GM21515 (cell line): ENCODE measurements at regions not wholly inside any gene's neighbourhood (a gene's known extent, or its start where the extent isn't known, plus 50 kb on each side); places are given as distances from the start of the nearest gene placed in this dataset.
"Not testable (repeated sequence)": the region's sequence is repeated elsewhere in the genome, so short reads cannot be mapped to it uniquely, and the experiment has no call there.

Experiments used
- ATAC-seq: cut with Tn5 transposase; IDR thresholded peaks from one replicate; pipeline ENCODE4 v1.9.1; 2021; ENCODE audit not compliant: unreplicated experiment

DNA sequence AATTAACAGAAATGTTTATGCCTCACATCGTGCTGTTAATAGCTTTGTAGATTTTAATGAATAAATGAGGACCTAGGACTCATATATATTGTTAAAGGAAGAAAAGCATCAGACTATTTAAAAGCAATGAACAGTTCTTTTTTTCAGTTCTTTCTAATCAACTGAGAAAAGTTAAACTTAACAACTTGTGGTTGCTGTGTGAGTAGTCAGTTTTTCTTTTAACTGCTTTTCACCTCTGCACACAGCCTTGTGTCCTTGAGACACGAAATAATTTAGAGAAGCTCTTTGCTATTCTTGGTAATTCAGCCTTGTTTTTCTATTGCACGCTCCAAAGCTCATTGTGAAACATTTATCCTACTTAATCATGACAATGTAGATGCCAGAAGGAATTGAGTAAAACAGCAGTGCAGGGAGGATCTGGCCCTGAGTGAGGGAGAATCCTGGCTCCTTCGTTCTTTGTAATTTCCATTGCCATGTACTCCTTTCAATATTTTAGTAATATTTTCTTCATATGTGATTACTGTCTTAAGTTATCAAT lies 499.0 kb downstream of the PYDC2 start:
- ATAC-seq: no peak

DNA sequence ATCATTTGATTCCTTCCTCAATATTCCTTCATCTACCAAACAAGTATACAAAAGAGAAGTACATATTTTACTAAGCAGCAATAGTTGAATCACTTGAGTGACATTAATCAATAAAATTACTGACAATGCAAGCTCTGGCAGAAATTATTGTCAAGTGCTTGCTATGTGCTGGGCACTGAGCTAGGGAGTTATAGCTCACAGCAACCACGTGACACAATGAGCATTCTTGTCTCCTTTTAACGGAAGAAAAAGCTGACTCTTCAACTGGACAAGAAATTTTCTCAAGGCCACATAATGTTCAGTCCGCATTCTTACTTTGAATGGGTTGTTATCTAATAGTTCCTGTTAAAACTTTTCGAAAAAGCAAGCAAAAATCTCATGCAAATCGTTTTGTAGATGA lies 500.1 kb downstream of the PYDC2 start:
- ATAC-seq: no peak

- no peak for ATAC-seq
Measured at GRCh38 chr3:191961529-191961928, 500.6 kb downstream of the PYDC2 start.

- no peak for ATAC-seq
Measured at GRCh38 chr3:191962324-191962723, 501.4 kb downstream of the PYDC2 start.

- ATAC-seq: no peak
Measured at GRCh38 chr3:191963182-191963581, 502.2 kb downstream of the PYDC2 start.

GRCh38 chr3:191966556-191966955 lies 505.6 kb downstream of the PYDC2 start:
- ATAC-seq: no peak

DNA sequence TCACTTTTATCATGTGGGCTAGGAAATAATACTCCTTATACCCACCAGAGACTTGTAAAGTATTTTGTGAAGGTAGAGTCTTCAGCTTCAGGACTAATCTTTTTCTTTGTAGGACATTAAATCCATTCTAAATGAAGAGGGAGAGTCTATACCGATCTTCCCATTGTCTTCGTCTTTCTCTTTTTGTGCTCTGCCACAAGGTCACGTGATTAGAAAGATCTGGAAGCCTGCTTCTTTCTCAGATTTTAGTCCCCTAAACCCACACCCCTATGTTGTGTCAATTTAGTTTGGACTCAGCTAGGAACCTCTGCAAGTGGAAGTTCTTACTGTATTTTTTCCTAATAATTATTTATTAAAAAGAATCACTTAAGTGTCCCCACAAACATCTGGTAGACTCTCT lies 507.3 kb downstream of the PYDC2 start:
- ATAC-seq: no peak

DNA sequence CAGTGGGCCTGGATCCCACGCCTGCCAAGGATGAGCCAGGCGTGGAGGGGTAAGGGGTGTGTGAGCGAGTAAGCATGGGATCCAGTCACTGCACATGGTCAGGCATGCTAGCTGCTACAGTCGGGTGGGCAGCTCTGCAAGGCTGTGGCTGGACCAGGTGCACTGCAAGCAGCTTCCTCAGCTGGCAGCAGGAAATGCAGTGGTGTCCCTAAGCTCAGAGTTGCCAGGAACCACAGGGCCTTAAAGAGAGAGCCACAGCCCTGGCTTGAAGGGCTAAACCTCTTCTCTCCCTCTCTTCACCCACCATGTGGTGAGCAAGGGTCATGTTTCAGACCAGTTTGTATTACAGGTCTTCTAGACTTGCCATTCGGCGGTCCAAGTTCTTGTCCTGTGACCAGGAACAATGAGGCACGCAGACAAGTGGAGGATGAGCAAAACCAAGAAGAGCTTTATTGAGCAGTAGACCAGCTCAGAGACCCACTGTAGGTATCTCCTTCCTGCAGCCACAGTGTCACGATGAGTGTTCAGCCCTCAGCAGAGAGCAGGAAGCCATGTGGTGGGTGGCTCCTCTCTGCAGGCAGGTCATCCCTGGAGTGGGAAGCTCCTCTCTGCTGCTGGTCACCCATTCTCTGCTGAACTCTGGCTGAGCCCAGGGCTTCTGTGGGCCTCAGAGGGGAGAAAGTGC lies 511.9 kb downstream of the PYDC2 start:
- ATAC-seq: peak; percentile 48

DNA sequence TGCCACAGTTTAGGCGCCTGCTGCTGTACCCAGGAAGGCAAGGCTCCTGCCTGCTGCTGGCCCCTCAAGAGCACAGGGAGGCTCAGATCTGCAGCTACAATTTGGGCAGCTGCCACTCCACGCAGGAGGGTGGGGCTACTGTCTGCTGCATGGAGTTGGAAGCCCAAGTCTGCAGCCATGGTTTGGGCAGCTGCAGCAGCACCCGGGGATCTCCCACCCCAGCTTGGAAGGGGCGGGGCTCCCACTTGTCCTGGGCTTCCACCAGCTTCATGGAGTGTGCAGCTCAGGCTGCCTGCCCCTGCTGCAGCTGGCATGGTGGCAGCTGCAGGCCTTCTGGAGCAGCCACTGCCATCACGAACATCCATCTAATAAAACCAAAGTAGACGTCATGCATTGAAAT lies 512.9 kb downstream of the PYDC2 start:
- ATAC-seq: no peak

DNA sequence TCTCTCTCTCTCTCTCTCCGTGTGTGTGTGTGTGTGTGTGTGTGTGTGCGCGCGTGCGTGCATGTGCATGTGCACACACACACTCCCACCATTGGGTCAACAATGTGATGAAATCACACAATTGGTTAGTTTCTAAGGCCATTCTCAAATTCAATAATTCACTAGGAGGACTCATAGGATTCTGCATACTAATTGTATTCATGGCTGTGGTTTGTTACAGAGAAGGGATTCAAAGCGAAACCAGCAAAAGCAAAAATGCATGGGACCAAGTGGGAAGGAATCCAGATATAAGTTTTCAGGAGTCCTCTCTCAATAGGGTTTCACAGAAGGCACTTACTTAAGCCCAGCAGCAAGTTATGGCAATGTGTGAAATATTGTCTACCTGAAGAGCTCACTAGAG lies 515.0 kb downstream of the PYDC2 start:
- no peak for ATAC-seq

DNA sequence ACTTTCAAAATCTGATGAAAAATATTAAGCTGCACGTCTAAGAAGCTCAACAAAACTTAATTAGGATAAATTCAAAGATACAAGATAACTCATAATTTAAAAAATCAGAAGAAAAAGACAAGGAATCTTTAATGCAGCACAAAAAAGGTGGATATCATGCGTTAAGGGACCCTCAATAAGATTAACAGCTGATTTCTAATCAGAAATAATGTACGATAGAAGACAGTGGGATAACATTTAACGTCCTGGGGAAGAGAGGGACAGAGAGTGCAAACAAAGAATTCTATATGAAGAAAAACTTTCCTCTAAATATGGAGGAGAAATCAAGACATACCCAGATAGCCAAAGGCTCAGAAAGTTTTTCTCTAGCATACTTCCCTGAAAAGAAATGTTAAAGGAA lies 519.5 kb downstream of the PYDC2 start:
- no peak for ATAC-seq

DNA sequence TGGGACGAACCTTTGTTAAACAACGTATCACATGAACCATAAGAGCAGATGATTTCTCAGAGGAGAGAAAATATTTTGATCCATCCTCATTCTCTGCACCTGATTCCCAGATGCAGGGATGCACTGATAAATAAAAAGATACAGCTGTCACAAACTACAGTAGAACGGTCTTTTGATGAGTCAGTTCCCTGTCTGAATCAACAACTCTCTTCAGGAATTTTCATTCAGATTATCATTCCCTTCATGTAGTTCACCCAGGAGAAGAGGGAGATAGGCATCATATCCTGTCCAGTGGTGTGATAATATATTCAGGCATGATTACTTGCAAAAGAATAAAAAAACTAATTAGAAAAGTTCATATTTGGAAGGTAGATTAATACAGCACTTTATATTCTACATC lies 521.5 kb downstream of the PYDC2 start:
- no peak for ATAC-seq

DNA sequence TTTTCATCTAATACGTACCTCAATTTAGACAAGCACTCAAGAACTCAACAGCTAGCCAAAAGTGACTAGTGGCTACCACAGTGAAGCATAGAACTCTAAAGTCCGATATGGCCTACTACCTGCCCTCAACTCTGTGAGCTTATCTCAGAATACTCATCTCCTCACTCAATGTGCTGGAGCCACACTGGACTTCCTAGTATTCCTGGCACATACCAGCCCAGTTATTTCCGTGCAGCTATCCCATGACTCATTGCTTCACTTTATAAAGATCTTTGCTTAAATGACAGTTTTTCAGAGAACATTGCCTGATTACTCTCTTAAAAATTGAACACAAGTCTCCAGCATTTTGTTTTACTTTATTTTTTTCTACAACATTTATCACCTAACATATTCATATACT lies 524.7 kb downstream of the PYDC2 start:
- ATAC-seq: no peak

DNA sequence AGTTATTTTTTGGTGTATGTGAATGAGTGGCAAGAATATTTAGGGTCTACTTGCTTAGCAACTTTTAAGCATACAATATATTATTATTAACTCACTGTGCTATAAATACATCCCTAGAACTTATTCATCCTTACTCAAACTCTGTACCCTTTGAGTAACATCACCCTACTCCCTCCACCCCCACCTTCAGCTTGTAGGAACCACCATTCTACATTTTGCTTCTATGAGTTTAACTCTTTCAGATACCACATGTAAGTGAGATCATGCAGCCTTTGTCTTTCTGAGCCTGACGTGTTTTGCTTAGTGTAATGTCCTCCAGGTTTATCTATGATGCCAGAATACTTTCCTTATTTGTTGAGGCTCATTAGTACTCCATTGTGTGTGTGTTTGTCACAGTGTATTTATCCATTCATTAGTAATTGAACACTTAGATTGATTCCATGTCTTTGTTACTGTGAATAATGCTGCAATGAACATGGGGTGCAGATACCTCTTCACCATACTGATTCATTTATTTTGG lies 526.9 kb downstream of the PYDC2 start:
- no peak for ATAC-seq

DNA sequence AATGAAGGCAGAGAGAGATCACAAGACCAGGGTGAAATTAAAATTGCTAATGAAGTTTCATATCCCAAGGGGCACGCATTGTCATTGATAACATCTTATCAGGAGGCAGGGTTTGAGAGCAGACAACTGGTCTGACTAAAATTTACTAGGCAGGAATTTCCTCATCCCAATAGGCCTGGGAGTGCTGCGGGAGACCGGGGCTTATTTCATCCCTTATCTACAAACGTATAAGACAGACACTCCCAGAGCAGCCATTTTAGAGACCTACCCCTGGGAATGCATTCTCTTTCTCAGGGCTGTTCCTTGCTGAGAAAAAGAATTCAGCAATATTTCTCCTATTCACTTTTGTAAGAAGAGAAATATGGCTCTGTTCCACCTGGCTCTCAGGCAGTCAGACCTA lies 533.0 kb downstream of the PYDC2 start:
- not testable (repeated sequence) for ATAC-seq

DNA sequence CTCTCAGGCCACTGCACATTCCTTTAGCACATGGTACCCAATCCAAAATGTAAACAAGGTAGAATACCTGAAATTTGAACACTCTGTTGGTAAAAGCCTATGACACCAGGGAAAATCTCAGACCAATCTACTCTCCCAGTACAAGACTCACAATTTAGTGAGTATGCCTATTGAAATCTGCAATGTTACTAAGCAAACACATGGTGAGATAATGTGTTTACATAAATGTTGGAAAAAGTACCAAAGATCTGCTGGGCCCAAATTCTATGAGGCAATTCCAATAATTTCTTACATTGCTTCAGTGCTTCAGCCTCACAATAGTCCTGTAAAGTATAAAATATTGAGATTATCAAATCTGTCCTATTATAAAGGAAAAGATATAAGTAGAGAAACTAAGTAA lies 536.1 kb downstream of the PYDC2 start:
- no peak for ATAC-seq

GRCh38 chr3:191997579-191998268 lies 536.8 kb downstream of the PYDC2 start:
- ATAC-seq: no peak

- no peak for ATAC-seq
Measured at GRCh38 chr3:192001218-192001617, 540.3 kb downstream of the PYDC2 start.

DNA sequence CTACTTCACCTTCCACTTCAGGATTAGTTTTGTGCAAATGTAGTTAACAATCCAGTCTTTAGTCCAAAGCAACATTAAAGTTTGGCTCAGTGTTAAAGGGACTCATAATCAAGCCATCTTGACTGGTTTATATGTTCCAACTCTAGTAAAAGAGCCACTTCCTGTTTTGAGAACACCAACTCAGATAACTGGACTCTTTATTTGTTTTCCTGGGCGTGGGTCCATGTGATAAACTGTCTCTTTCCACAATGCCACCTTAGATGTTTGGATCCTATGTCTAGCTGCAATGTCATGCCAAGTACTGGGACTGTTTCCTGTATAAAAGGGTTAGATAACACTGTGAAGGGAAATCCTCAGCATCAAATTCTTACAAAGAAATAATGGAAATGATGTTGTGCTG lies 545.0 kb downstream of the PYDC2 start:
- ATAC-seq: no peak

DNA sequence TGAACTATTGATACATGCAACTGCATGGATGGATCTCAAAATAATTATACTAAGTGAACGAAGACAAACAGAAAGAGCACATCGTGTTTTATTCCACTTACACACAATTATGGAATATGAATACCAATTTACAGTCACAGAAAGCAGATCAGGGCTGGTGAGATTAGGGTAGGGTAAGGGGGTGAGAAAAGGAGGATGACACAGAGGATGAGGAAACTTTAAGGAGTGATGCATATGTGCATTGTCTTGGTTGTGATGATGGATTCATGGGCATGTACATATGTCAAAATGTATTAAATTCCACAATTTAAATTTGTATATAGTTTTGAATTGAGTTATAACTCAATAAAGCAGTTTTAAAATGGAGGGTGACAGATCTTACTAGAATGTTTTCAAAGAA lies 548.9 kb downstream of the PYDC2 start:
- no peak for ATAC-seq

GRCh38 chr3:192010490-192010889 lies 549.5 kb downstream of the PYDC2 start:
- ATAC-seq: no peak

DNA sequence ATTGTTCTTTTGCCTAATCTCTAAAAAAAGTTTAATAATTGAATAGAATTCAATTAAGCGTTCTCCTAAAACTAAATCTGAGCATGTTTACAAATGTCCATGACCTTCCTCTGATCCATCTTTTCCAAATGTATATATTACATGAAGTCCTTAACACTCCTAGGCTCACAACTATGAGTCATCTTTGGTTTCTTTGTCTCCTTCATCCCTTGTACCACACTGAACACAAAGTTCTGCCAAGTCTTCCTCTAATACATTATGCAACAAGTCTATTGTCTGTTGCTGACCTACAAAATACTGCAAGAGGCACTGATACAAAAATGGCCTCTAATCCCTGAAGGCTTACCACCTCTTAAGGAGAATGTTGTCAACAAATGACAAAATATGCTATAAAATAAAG lies 550.2 kb downstream of the PYDC2 start:
- ATAC-seq: no peak
